Neural progenitor cell (in vitro differentiated cells): ENCODE measurements at regions not wholly inside any gene's neighbourhood (a gene's known extent, or its start where the extent isn't known, plus 50 kb on each side); places are given as distances from the start of the nearest gene placed in this dataset.

ENCODE experiments used
- EZH2phosphoT487 ChIP-seq: fragments of 200-600 bp; sonication (generic); IDR thresholded peaks from 2 replicates; pipeline ENCODE4 v1.6.1; 2017; ENCODE audit warnings: antibody characterized with exemption
- TF ChIP-seq, protein P1 (sequence below): fragments of 200-600 bp; sonication (generic); IDR thresholded peaks from 2 replicates; pipeline ENCODE4 v1.5.1; 2017; ENCODE audit warnings: antibody characterized with exemption, mild to moderate bottlenecking

DNA sequence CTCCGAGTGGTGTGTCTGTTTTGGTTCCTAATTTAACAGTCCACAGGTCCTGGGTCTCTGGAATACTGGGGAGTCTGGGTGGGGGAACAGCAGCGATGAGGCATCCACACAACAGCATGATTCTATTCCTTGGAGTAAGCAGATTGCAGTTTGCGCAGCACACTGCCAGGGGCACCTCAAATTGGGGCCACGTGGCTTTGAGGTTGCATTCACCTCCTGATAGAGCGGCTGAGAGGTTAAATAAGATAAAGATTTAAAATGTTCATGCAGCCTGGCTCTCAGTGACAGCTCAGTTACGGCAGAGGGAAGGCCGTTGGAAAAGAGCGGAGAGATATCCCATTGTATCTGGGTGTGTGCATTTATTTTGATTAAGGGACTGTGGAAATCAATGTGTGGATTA lies 202.3 kb downstream of the ASB1 start:
- TF ChIP-seq, protein P1, sequence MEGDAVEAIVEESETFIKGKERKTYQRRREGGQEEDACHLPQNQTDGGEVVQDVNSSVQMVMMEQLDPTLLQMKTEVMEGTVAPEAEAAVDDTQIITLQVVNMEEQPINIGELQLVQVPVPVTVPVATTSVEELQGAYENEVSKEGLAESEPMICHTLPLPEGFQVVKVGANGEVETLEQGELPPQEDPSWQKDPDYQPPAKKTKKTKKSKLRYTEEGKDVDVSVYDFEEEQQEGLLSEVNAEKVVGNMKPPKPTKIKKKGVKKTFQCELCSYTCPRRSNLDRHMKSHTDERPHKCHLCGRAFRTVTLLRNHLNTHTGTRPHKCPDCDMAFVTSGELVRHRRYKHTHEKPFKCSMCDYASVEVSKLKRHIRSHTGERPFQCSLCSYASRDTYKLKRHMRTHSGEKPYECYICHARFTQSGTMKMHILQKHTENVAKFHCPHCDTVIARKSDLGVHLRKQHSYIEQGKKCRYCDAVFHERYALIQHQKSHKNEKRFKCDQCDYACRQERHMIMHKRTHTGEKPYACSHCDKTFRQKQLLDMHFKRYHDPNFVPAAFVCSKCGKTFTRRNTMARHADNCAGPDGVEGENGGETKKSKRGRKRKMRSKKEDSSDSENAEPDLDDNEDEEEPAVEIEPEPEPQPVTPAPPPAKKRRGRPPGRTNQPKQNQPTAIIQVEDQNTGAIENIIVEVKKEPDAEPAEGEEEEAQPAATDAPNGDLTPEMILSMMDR = no peak
- no peak for TF ChIP-seq EZH2phosphoT487
